Panc1 (cell line): ENCODE measurements at regions not wholly inside any gene's neighbourhood (a gene's known extent, or its start where the extent isn't known, plus 50 kb on each side); places are given as distances from the start of the nearest gene placed in this dataset.

Source experiments
- ATAC-seq: fragments of 200-7000 bp; cut with Tn5 transposase; 2 replicates; pipeline ENCODE4 v1.9.1; 2020; ENCODE audit warnings: mild to moderate bottlenecking, moderate library complexity
- BruUV-seq: library from RNA; stranded (reverse); fragments of 400-500 nt; replicated peaks from 2 replicates; lab custom pipeline; 2021; lab: Mats Ljungman, UMichigan
- CTCF ChIA-PET: fragments of 300-600 bp; sonication (Branson Sonifier 250); formaldehyde crosslinking; loops from one replicate; lab custom pipeline; 2022; ENCODE audit warnings: antibody characterized with exemption; lab: Charles Lee
- POLR2A ChIA-PET: fragments of 300-600 bp; sonication (Branson Sonifier 250); formaldehyde crosslinking; loops from one replicate; lab custom pipeline; 2022; ENCODE audit warnings: antibody characterized with exemption; lab: Charles Lee
- DNase-seq: peaks from one replicate; pipeline ENCODE4 v3.0.0-alpha.2; 2010; ENCODE audit warnings: low read depth, low spot score
- H3K27ac ChIP-seq: 2 replicates; pipeline ENCODE4 v1.5.1; 2011; ENCODE audit warnings: mild to moderate bottlenecking, low read length, inconsistent platforms
- H3K27me3 ChIP-seq: fragments of 200-500 bp; sonication (Bioruptor generic); 2 replicates; pipeline ENCODE4 v1.6.0; 2014; ENCODE audit warnings: low read length, inconsistent platforms; ENCODE audit not compliant: control insufficient read depth, insufficient read depth
- H3K36me3 ChIP-seq: fragments of 200-500 bp; sonication (Bioruptor generic); 2 replicates; pipeline ENCODE4 v1.5.1; 2014; ENCODE audit warnings: inconsistent platforms, mild to moderate bottlenecking, low read length, moderate library complexity; ENCODE audit not compliant: control insufficient read depth, insufficient read depth
- H3K4me1 ChIP-seq: 2 replicates; pipeline ENCODE4 v1.5.1; 2011; ENCODE audit warnings: inconsistent platforms, mild to moderate bottlenecking, low read length, moderate library complexity; ENCODE audit not compliant: control insufficient read depth, insufficient read depth
- H3K4me3 ChIP-seq, 2 experiments: 2 replicates each; pipeline ENCODE4 v1.5.1; 2011 to 2012; ENCODE audit warnings: low read depth in 2 of 2, low read length in 2 of 2, mild to moderate bottlenecking in 2 of 2, inconsistent platforms in 1 of 2, moderate library complexity in 1 of 2
- H3K9me3 ChIP-seq: fragments of 200-500 bp; sonication (Bioruptor generic); 2 replicates; pipeline ENCODE4 v1.5.1; 2014; ENCODE audit warnings: low read depth, mild to moderate bottlenecking, inconsistent platforms, low read length, moderate library complexity; ENCODE audit not compliant: control insufficient read depth, insufficient read depth
- CTCF ChIP-seq: fragments of 450-650 bp; IDR thresholded peaks from 2 replicates; pipeline ENCODE4 v1.5.1; 2017; ENCODE audit warnings: mild to moderate bottlenecking
- POLR2AphosphoS5 ChIP-seq: IDR thresholded peaks from 2 replicates; pipeline ENCODE4 v1.6.1; 2012; ENCODE audit warnings: mild to moderate bottlenecking, low read depth, low read length, moderate library complexity
- REST ChIP-seq, 2 experiments: IDR thresholded peaks; 2 replicates each; pipeline ENCODE4 v1.6.1; 2011 to 2012; ENCODE audit warnings: low read depth in 2 of 2, control low read depth in 1 of 2, low read length in 1 of 2, mild to moderate bottlenecking in 1 of 2, moderate library complexity in 1 of 2; ENCODE audit not compliant: insufficient read depth in 1 of 2
- SIN3A ChIP-seq: IDR thresholded peaks from 2 replicates; pipeline ENCODE4 v1.6.1; 2012; ENCODE audit warnings: low read depth, mild to moderate bottlenecking, low read length, moderate library complexity, borderline replicate concordance; ENCODE audit not compliant: insufficient read depth
- TCF7L2 ChIP-seq: IDR thresholded peaks from 2 replicates; pipeline ENCODE4 v1.6.1; 2011; ENCODE audit warnings: mild to moderate bottlenecking, low read depth, low read length, inconsistent platforms
- in situ Hi-C: cut with HindIII; loops from 2 replicates; pipeline ENCODE4 v1.10.0; 2016; ENCODE audit warnings: low sequenced_read_pairs, low pct_unique_long_range_greater_than_20kb
- intact Hi-C: fragments of 100-400 bp; cut with micrococcal nuclease; formaldehyde crosslinking; loops from one replicate; pipeline ENCODE4 v1.10.0; 2022; ENCODE audit not compliant: unreplicated experiment

GRCh38 chr4:156084373-156084772 is 130.7 kb upstream of the CTSO start:
- no peak for ATAC-seq
- intact Hi-C loops = no loop called here
- in situ Hi-C loops = no loop called here
- DNase-seq = no peak
- Histone ChIP-seq H3K4me3 (no peak overlapping the region), H3K9me3 (no peaks in the 10 kb centered on the region), H3K36me3 (no peaks in the 10 kb centered on the region), H3K27ac (no peak overlapping the region), H3K4me1 (no peaks in the 10 kb centered on the region), H3K27me3 (no peaks in the 10 kb centered on the region)
- ChIA-PET CTCF (no interaction called here), POLR2A (no interaction called here)
- no TSS peak for BruUV-seq
- TF ChIP-seq REST (IDR thresholded peaks at IDR 0.05; ENCODE audit: insufficient read depth in 1 of 2, low read depth in 2 of 2, low read length in 1 of 2) = no peak
- no peak for TF ChIP-seq SIN3A
- TF ChIP-seq POLR2AphosphoS5 = no peak
- TF ChIP-seq TCF7L2 = no peak
- no peak for TF ChIP-seq CTCF

- DNase-seq (no peak), ATAC-seq (no peak)
- H3K36me3 ChIP-seq = no peaks in the 10 kb centered on the region
- H3K9me3 ChIP-seq = no peaks in the 10 kb centered on the region
- TF ChIP-seq CTCF (no peak), SIN3A (no peak), POLR2AphosphoS5 (no peak), REST (IDR thresholded peaks at IDR 0.05; ENCODE audit: insufficient read depth in 1 of 2, low read depth in 2 of 2, low read length in 1 of 2) (no peak), TCF7L2 (no peak)
- H3K4me1 ChIP-seq = no peaks in the 10 kb centered on the region
- ChIA-PET CTCF (no interaction called here), POLR2A (no interaction called here)
- intact Hi-C loops = no loop called here
- BruUV-seq = no TSS peak
- in situ Hi-C loops = no loop called here
- H3K27me3 ChIP-seq = no peaks in the 10 kb centered on the region
- no peak overlapping the region for H3K4me3 ChIP-seq
- H3K27ac ChIP-seq = no peak overlapping the region
Observed at GRCh38 chr4:156073976-156074375, 120.3 kb upstream of the CTSO start.
